ENCODE measurements at regions not wholly inside any gene's neighbourhood (a gene's known extent, or its start where the extent isn't known, plus 50 kb on each side); places are given as distances from the start of the nearest gene placed in this dataset.

GRCh38 chr1:204744107-204744779, 58.7 kb upstream of the LRRN2 start:
- Mint-ChIP-seq H3K4me1 (ENCODE audit: low read depth, unreplicated experiment) (peaks cover 5% of the 10 kb centered on the region), H3K27me3 (ENCODE audit: unreplicated experiment) (peaks cover 4% of the 10 kb centered on the region), H3K27ac (ENCODE audit: unreplicated experiment) (no peak overlapping the region), H3K4me3 (ENCODE audit: unreplicated experiment) (no peak overlapping the region), H3K9me3 (ENCODE audit: unreplicated experiment) (peaks cover 7% of the 10 kb centered on the region), H3K36me3 (ENCODE audit: unreplicated experiment) (peaks cover 4% of the 10 kb centered on the region)
- no peak for TF ChIP-seq CTCF (IDR thresholded peaks at IDR 0.05; ENCODE audit: partially characterized antibody, unreplicated experiment)
- no peak for DNase-seq

- H3K4me1 Mint-ChIP-seq (ENCODE audit: low read depth, unreplicated experiment), result peaks cover 16% of the 10 kb centered on the region
- peak; percentile 68 for DNase-seq
- peak; percentile 96 for TF ChIP-seq CTCF (IDR thresholded peaks at IDR 0.05; ENCODE audit: partially characterized antibody, unreplicated experiment)
- no peak overlapping the region for H3K27ac Mint-ChIP-seq (ENCODE audit: unreplicated experiment)
- H3K4me3 Mint-ChIP-seq (ENCODE audit: unreplicated experiment), result no peak overlapping the region
- H3K36me3 Mint-ChIP-seq (ENCODE audit: unreplicated experiment), result peaks cover 4% of the 10 kb centered on the region
- peaks cover 4% of the 10 kb centered on the region for H3K27me3 Mint-ChIP-seq (ENCODE audit: unreplicated experiment)
- H3K9me3 Mint-ChIP-seq (ENCODE audit: unreplicated experiment), result peaks cover 10% of the 10 kb centered on the region
Measured at GRCh38 chr1:204746838-204747442, 61.4 kb upstream of the LRRN2 start.

GRCh38 chr1:204751480-204751879, 65.9 kb upstream of the LRRN2 start:
- H3K27me3 Mint-ChIP-seq (ENCODE audit: unreplicated experiment), result peaks cover 4% of the 10 kb centered on the region
- H3K36me3 Mint-ChIP-seq (ENCODE audit: unreplicated experiment), result peaks cover 5% of the 10 kb centered on the region
- DNase-seq, result no peak
- no peak overlapping the region for H3K27ac Mint-ChIP-seq (ENCODE audit: unreplicated experiment)
- H3K4me3 Mint-ChIP-seq (ENCODE audit: unreplicated experiment), result no peak overlapping the region
- H3K9me3 Mint-ChIP-seq (ENCODE audit: unreplicated experiment), result peaks cover 9% of the 10 kb centered on the region
- TF ChIP-seq CTCF (IDR thresholded peaks at IDR 0.05; ENCODE audit: partially characterized antibody, unreplicated experiment), result no peak
- peaks cover 11% of the 10 kb centered on the region for H3K4me1 Mint-ChIP-seq (ENCODE audit: low read depth, unreplicated experiment)

GRCh38 chr1:204751883-204752687, 66.5 kb upstream of the LRRN2 start:
- no peak overlapping the region for H3K27ac Mint-ChIP-seq (ENCODE audit: unreplicated experiment)
- DNase-seq, result no peak

More at GRCh38 chr1:204751883-204752687, 66.5 kb upstream of the LRRN2 start:
- no peak overlapping the region for H3K4me3 Mint-ChIP-seq (ENCODE audit: unreplicated experiment)
- H3K27me3 Mint-ChIP-seq (ENCODE audit: unreplicated experiment), result peaks cover 4% of the 10 kb centered on the region
- peaks cover 5% of the 10 kb centered on the region for H3K36me3 Mint-ChIP-seq (ENCODE audit: unreplicated experiment)
- H3K9me3 Mint-ChIP-seq (ENCODE audit: unreplicated experiment), result peaks cover 9% of the 10 kb centered on the region
- no peak for TF ChIP-seq CTCF (IDR thresholded peaks at IDR 0.05; ENCODE audit: partially characterized antibody, unreplicated experiment)
- peaks cover 17% of the 10 kb centered on the region for H3K4me1 Mint-ChIP-seq (ENCODE audit: low read depth, unreplicated experiment)

All from glutamatergic neuron (in vitro differentiated cells).